Activated B cell treated with CpG ODN at 0.5 μM for 24 hours (primary cell): ENCODE measurements at regions not wholly inside any gene's neighbourhood (a gene's known extent, or its start where the extent isn't known, plus 50 kb on each side); places are given as distances from the start of the nearest gene placed in this dataset.
"Not testable (repeated sequence)": the region's sequence is repeated elsewhere in the genome, so short reads cannot be mapped to it uniquely, and the experiment has no call there.

Experiments used
- ATAC-seq: fragments of 200-7000 bp; cut with Tn5 transposase; one replicate; pipeline ENCODE4 v1.10.0; 2021; ENCODE audit warnings: low read depth, mild to moderate bottlenecking, moderate library complexity
- CTCF ChIA-PET: fragments of 350-600 bp; sonication (Branson Sonifier 250); formaldehyde crosslinking; loops from one replicate; lab custom pipeline; 2021; ENCODE audit warnings: antibody characterized with exemption; lab: Charles Lee
- POLR2A ChIA-PET: fragments of 350-600 bp; sonication (Branson Sonifier 250); formaldehyde crosslinking; loops from one replicate; lab custom pipeline; 2021; ENCODE audit warnings: antibody characterized with exemption; lab: Charles Lee
- DNase-seq: peaks from one replicate; pipeline ENCODE4 v3.0.0; 2022
- H3K27ac Mint-ChIP-seq: one replicate; pipeline ENCODE4 v1.8.0; 2020; ENCODE audit warnings: mixed read lengths
- H3K27me3 Mint-ChIP-seq: one replicate; pipeline ENCODE4 v1.8.0; 2021; ENCODE audit warnings: mixed read lengths
- H3K36me3 Mint-ChIP-seq: one replicate; pipeline ENCODE4 v1.8.0; 2021; ENCODE audit warnings: low read depth, mixed read lengths
- H3K4me1 Mint-ChIP-seq: one replicate; pipeline ENCODE4 v1.8.0; 2021; ENCODE audit warnings: mixed read lengths
- H3K4me3 Mint-ChIP-seq: one replicate; pipeline ENCODE4 v1.8.0; 2020; ENCODE audit warnings: mild to moderate bottlenecking, mixed read lengths
- H3K9me3 Mint-ChIP-seq: one replicate; pipeline ENCODE4 v1.8.0; 2020; ENCODE audit warnings: mixed read lengths
- CTCF ChIP-seq: fragments of 200-600 bp; IDR thresholded peaks from one replicate; pipeline ENCODE4 v1.8.0; 2022; ENCODE audit warnings: antibody characterized with exemption, mild to moderate bottlenecking
- intact Hi-C: fragments of 100-400 bp; cut with micrococcal nuclease; formaldehyde crosslinking; loops from one replicate; pipeline ENCODE4 v1.15.1; 2024

GRCh38 chr1:228668553-228669241, 66.6 kb upstream of the RHOU start:
- no peaks in the 10 kb centered on the region for H3K36me3 Mint-ChIP-seq
- H3K4me1 Mint-ChIP-seq: no peaks in the 10 kb centered on the region
- peaks cover 3% of the 10 kb centered on the region for H3K27me3 Mint-ChIP-seq
- ATAC-seq: no peak
- TF ChIP-seq CTCF: no peak
- CTCF ChIA-PET: interaction anchor here (1.1 to 2.6 kb wide), 3 partner anchors 559 to 561 kb away, joined by 3 to 15 read pairs (median 5); no protein-coding TSS in a partner anchor
- no peak for DNase-seq
- POLR2A ChIA-PET: no interaction called here
- no peaks in the 10 kb centered on the region for H3K9me3 Mint-ChIP-seq
- intact Hi-C loops: no loop called here
- H3K27ac Mint-ChIP-seq: no peak overlapping the region
- no peak overlapping the region for H3K4me3 Mint-ChIP-seq

GRCh38 chr1:228669242-228669585, 66.1 kb upstream of the RHOU start:
- DNase-seq (no peak), ATAC-seq (no peak)
- ChIA-PET POLR2A (no interaction called here), CTCF (interaction anchor here (1.1 kb wide), 1 partner anchor 558 kb away, joined by 3 read pairs; no protein-coding TSS in a partner anchor)
- H3K27ac Mint-ChIP-seq: no peak overlapping the region
- peaks cover 3% of the 10 kb centered on the region for H3K27me3 Mint-ChIP-seq
- H3K4me3 Mint-ChIP-seq: no peak overlapping the region
- no peak for TF ChIP-seq CTCF
- H3K9me3 Mint-ChIP-seq: no peaks in the 10 kb centered on the region
- intact Hi-C loops: no loop called here
- H3K36me3 Mint-ChIP-seq: no peaks in the 10 kb centered on the region
- no peaks in the 10 kb centered on the region for H3K4me1 Mint-ChIP-seq

- H3K4me3 Mint-ChIP-seq, H3K36me3 Mint-ChIP-seq, POLR2A ChIA-PET, DNase-seq, H3K27ac Mint-ChIP-seq, H3K4me1 Mint-ChIP-seq, intact Hi-C loops, CTCF ChIA-PET, H3K9me3 Mint-ChIP-seq, ATAC-seq: not testable (repeated sequence)
- peaks cover 30% of the 10 kb centered on the region for H3K27me3 Mint-ChIP-seq
Observed at GRCh38 chr1:228681076-228681565, 54.2 kb upstream of the RHOU start.

- Mint-ChIP-seq H3K27ac (no peak overlapping the region), H3K4me3 (no peak overlapping the region), H3K4me1 (no peaks in the 10 kb centered on the region), H3K27me3 (peaks cover 40% of the 10 kb centered on the region), H3K36me3 (no peaks in the 10 kb centered on the region), H3K9me3 (no peaks in the 10 kb centered on the region)
- CTCF ChIA-PET: no interaction called here
- POLR2A ChIA-PET: no interaction called here
- no peak for TF ChIP-seq CTCF
- no peak for DNase-seq
- ATAC-seq: no peak
- intact Hi-C loops: no loop called here
Observed at GRCh38 chr1:228683428-228683827, 51.9 kb upstream of the RHOU start.

GRCh38 chr1:228684607-228685006, 50.7 kb upstream of the RHOU start:
- H3K9me3 Mint-ChIP-seq: no peaks in the 10 kb centered on the region
- ATAC-seq: no peak
- H3K36me3 Mint-ChIP-seq: no peaks in the 10 kb centered on the region
- DNase-seq: no peak
- intact Hi-C loops: no loop called here
- no peak overlapping the region for H3K27ac Mint-ChIP-seq
- H3K27me3 Mint-ChIP-seq: peaks cover 42% of the 10 kb centered on the region
- H3K4me3 Mint-ChIP-seq: no peak overlapping the region
- POLR2A ChIA-PET: no interaction called here
- no peak for TF ChIP-seq CTCF
- no peaks in the 10 kb centered on the region for H3K4me1 Mint-ChIP-seq
- CTCF ChIA-PET: no interaction called here
